CD8-positive, alpha-beta memory T cell (primary cell): ENCODE measurements at regions not wholly inside any gene's neighbourhood (a gene's known extent, or its start where the extent isn't known, plus 50 kb on each side); places are given as distances from the start of the nearest gene placed in this dataset.

ENCODE experiments used
- CTCF ChIA-PET: fragments of 350-600 bp; sonication (Branson Sonifier 250); formaldehyde crosslinking; loops from one replicate; lab custom pipeline; 2021; ENCODE audit warnings: antibody characterized with exemption; lab: Charles Lee
- POLR2A ChIA-PET: fragments of 350-600 bp; sonication (Branson Sonifier 250); formaldehyde crosslinking; loops from one replicate; lab custom pipeline; 2021; ENCODE audit warnings: antibody characterized with exemption; lab: Charles Lee
- DNase-seq, 5 donors: peaks; one replicate each; pipeline versions ENCODE4 v3.0.0 to v3.0.0-alpha.2; 2020 to 2022; ENCODE audit warnings: mixed read lengths in 1 of 5
- H3K27ac ChIP-seq: one replicate; pipeline ENCODE4 v1.7.0; 2013; ENCODE audit warnings: low read depth, mild to moderate bottlenecking, low read length, moderate library complexity
- H3K27me3 ChIP-seq: 2 replicates; pipeline ENCODE4 v1.7.0; 2013; ENCODE audit warnings: low read length, mild to moderate bottlenecking; ENCODE audit not compliant: insufficient read depth, poor library complexity, severe bottlenecking
- H3K36me3 ChIP-seq: 2 replicates; pipeline ENCODE4 v1.7.0; 2013; ENCODE audit warnings: mild to moderate bottlenecking, low read length, moderate library complexity; ENCODE audit not compliant: insufficient read depth
- H3K4me1 ChIP-seq: 2 replicates; pipeline ENCODE4 v1.7.0; 2013; ENCODE audit warnings: mild to moderate bottlenecking, low read length, moderate library complexity; ENCODE audit not compliant: insufficient read depth
- H3K4me3 ChIP-seq: 2 replicates; pipeline ENCODE4 v1.7.0; 2013; ENCODE audit warnings: mild to moderate bottlenecking, low read length
- H3K9me3 ChIP-seq: 2 replicates; pipeline ENCODE4 v1.7.0; 2013; ENCODE audit warnings: mild to moderate bottlenecking, low read length
- H3K27ac Mint-ChIP-seq, 8 donors: one replicate each; pipeline ENCODE4 v1.8.0; 2020 to 2021; ENCODE audit warnings: mixed read lengths in 8 of 8, mild to moderate bottlenecking in 6 of 8, inconsistent platforms in 3 of 8, moderate library complexity in 3 of 8
- H3K27me3 Mint-ChIP-seq, 2 donors: one replicate each; pipeline ENCODE4 v1.8.0; 2020 to 2021; ENCODE audit warnings: mixed read lengths in 2 of 2, mild to moderate bottlenecking in 1 of 2, moderate library complexity in 1 of 2
- H3K36me3 Mint-ChIP-seq, 3 donors: one replicate each; pipeline ENCODE4 v1.8.0; 2020 to 2021; ENCODE audit warnings: mixed read lengths in 3 of 3, inconsistent platforms in 1 of 3, mild to moderate bottlenecking in 1 of 3
- H3K4me1 Mint-ChIP-seq, 3 donors: one replicate each; pipeline ENCODE4 v1.8.0; 2020 to 2021; ENCODE audit warnings: mixed read lengths in 3 of 3, inconsistent platforms in 1 of 3, mild to moderate bottlenecking in 1 of 3
- H3K4me3 Mint-ChIP-seq, 7 donors: one replicate each; pipeline ENCODE4 v1.8.0; 2020 to 2021; ENCODE audit warnings: mixed read lengths in 7 of 7, mild to moderate bottlenecking in 6 of 7, moderate library complexity in 4 of 7, inconsistent platforms in 2 of 7
- H3K9me3 Mint-ChIP-seq, 5 donors: one replicate each; pipeline ENCODE4 v1.8.0; 2020 to 2022; ENCODE audit warnings: mixed read lengths in 5 of 5, mild to moderate bottlenecking in 3 of 5, moderate library complexity in 2 of 5, inconsistent platforms in 1 of 5

GRCh38 chr3:31077021-31077601 is 182.7 kb upstream of the GADL1 start:
- H3K27ac Mint-ChIP-seq: no peak overlapping the region

GRCh38 chr3:31077826-31078225 is 183.4 kb upstream of the GADL1 start:
- no peaks in the 10 kb centered on the region for H3K27me3 Mint-ChIP-seq
- no peak overlapping the region for H3K27ac ChIP-seq
- H3K4me1 Mint-ChIP-seq: peaks cover 0 to 6% (median 0%) of the 10 kb centered on the region in 3 donors
- CTCF ChIA-PET: no interaction called here
- no peaks in the 10 kb centered on the region for H3K36me3 Mint-ChIP-seq
- no peaks in the 10 kb centered on the region for H3K9me3 ChIP-seq
- H3K27ac Mint-ChIP-seq: no peak overlapping the region
- H3K4me1 ChIP-seq: no peaks in the 10 kb centered on the region
- H3K9me3 Mint-ChIP-seq: peaks cover 0 to 2% (median 0%) of the 10 kb centered on the region in 5 donors
- POLR2A ChIA-PET: no interaction called here
- H3K36me3 ChIP-seq: no peaks in the 10 kb centered on the region
- H3K4me3 ChIP-seq: no peak overlapping the region
- no peak overlapping the region for H3K4me3 Mint-ChIP-seq
- DNase-seq: no peak
- no peaks in the 10 kb centered on the region for H3K27me3 ChIP-seq

More at GRCh38 chr3:31077021-31077601, 182.7 kb upstream of the GADL1 start:
- ChIA-PET CTCF (no interaction called here), POLR2A (no interaction called here)
- Histone ChIP-seq H3K36me3 (no peaks in the 10 kb centered on the region), H3K4me3 (no peak overlapping the region), H3K4me1 (no peaks in the 10 kb centered on the region), H3K27ac (no peak overlapping the region), H3K9me3 (no peaks in the 10 kb centered on the region), H3K27me3 (no peaks in the 10 kb centered on the region)
- Mint-ChIP-seq H3K4me1 (peaks cover 0 to 6% (median 0%) of the 10 kb centered on the region in 3 donors), H3K9me3 (peaks cover 0 to 5% (median 4%) of the 10 kb centered on the region in 5 donors), H3K36me3 (peaks cover 0 to 5% (median 0%) of the 10 kb centered on the region in 3 donors), H3K4me3 (no peak overlapping the region), H3K27me3 (no peaks in the 10 kb centered on the region)
- DNase-seq: no peak

GRCh38 chr3:31079689-31080088 is 185.2 kb upstream of the GADL1 start:
- Mint-ChIP-seq H3K9me3 (no peaks in the 10 kb centered on the region), H3K27me3 (no peaks in the 10 kb centered on the region), H3K4me3 (no peak overlapping the region), H3K4me1 (peaks cover 0 to 6% (median 0%) of the 10 kb centered on the region in 3 donors), H3K36me3 (no peaks in the 10 kb centered on the region), H3K27ac (no peak overlapping the region)
- CTCF ChIA-PET: no interaction called here
- POLR2A ChIA-PET: interaction anchor here (0.6 kb wide), 1 partner anchor 920 kb away, joined by 3 read pairs; no protein-coding TSS in a partner anchor
- no peaks in the 10 kb centered on the region for H3K27me3 ChIP-seq
- no peak for DNase-seq
- H3K4me1 ChIP-seq: no peaks in the 10 kb centered on the region
- H3K27ac ChIP-seq: no peak overlapping the region
- no peaks in the 10 kb centered on the region for H3K9me3 ChIP-seq
- no peak overlapping the region for H3K4me3 ChIP-seq
- H3K36me3 ChIP-seq: no peaks in the 10 kb centered on the region

GRCh38 chr3:31081018-31081662 is 186.7 kb upstream of the GADL1 start:
- ChIA-PET CTCF (interaction anchor here (0.6 kb wide), 1 partner anchor 133 kb away, joined by 4 read pairs; no protein-coding TSS in a partner anchor), POLR2A (no interaction called here)
- H3K9me3 ChIP-seq: no peaks in the 10 kb centered on the region
- H3K4me1 ChIP-seq: no peaks in the 10 kb centered on the region
- Mint-ChIP-seq H3K4me3 (no peak overlapping the region), H3K36me3 (no peaks in the 10 kb centered on the region), H3K27me3 (no peaks in the 10 kb centered on the region), H3K27ac (no peak overlapping the region), H3K4me1 (peaks cover 0 to 6% (median 0%) of the 10 kb centered on the region in 3 donors), H3K9me3 (no peaks in the 10 kb centered on the region)
- no peaks in the 10 kb centered on the region for H3K27me3 ChIP-seq
- no peak for DNase-seq
- H3K4me3 ChIP-seq: no peak overlapping the region
- no peaks in the 10 kb centered on the region for H3K36me3 ChIP-seq
- H3K27ac ChIP-seq: no peak overlapping the region

- no peak overlapping the region for H3K27ac Mint-ChIP-seq
Observed at GRCh38 chr3:31086148-31086547, 191.7 kb upstream of the GADL1 start.

GRCh38 chr3:31086698-31087097 is 192.2 kb upstream of the GADL1 start:
- H3K27me3 Mint-ChIP-seq: no peaks in the 10 kb centered on the region
- H3K27ac Mint-ChIP-seq: no peak overlapping the region
- H3K4me1 ChIP-seq: no peaks in the 10 kb centered on the region
- no peak overlapping the region for H3K27ac ChIP-seq
- H3K36me3 ChIP-seq: no peaks in the 10 kb centered on the region
- no peaks in the 10 kb centered on the region for H3K27me3 ChIP-seq
- H3K4me3 Mint-ChIP-seq: no peak overlapping the region
- H3K36me3 Mint-ChIP-seq: no peaks in the 10 kb centered on the region
- ChIA-PET CTCF (interaction anchor here (1.5 kb wide), 1 partner anchor 11 kb away, joined by 3 read pairs; no protein-coding TSS in a partner anchor), POLR2A (no interaction called here)
- H3K9me3 Mint-ChIP-seq: no peaks in the 10 kb centered on the region
- no peaks in the 10 kb centered on the region for H3K4me1 Mint-ChIP-seq
- DNase-seq: no peak
- no peaks in the 10 kb centered on the region for H3K9me3 ChIP-seq
- H3K4me3 ChIP-seq: no peak overlapping the region

More at GRCh38 chr3:31086148-31086547, 191.7 kb upstream of the GADL1 start:
- no peaks in the 10 kb centered on the region for H3K4me1 Mint-ChIP-seq
- ChIA-PET POLR2A (no interaction called here), CTCF (interaction anchor here (1.5 kb wide), 1 partner anchor 10 kb away, joined by 3 read pairs; no protein-coding TSS in a partner anchor)
- H3K9me3 Mint-ChIP-seq: no peaks in the 10 kb centered on the region
- H3K36me3 ChIP-seq: no peaks in the 10 kb centered on the region
- no peaks in the 10 kb centered on the region for H3K4me1 ChIP-seq
- H3K4me3 Mint-ChIP-seq: no peak overlapping the region
- no peaks in the 10 kb centered on the region for H3K27me3 ChIP-seq
- no peak for DNase-seq
- H3K36me3 Mint-ChIP-seq: no peaks in the 10 kb centered on the region
- no peaks in the 10 kb centered on the region for H3K27me3 Mint-ChIP-seq
- no peak overlapping the region for H3K4me3 ChIP-seq
- H3K27ac ChIP-seq: no peak overlapping the region
- no peaks in the 10 kb centered on the region for H3K9me3 ChIP-seq

- H3K27me3 Mint-ChIP-seq: peaks cover 2 to 6% of the 10 kb centered on the region in 2 donors
- no peak overlapping the region for H3K4me3 Mint-ChIP-seq
- ChIA-PET CTCF (no interaction called here), POLR2A (no interaction called here)
- peaks cover 0 to 3% (median 0%) of the 10 kb centered on the region in 3 donors for H3K36me3 Mint-ChIP-seq
- H3K4me1 Mint-ChIP-seq: peaks cover 0 to 3% (median under 1%) of the 10 kb centered on the region in 3 donors
- no peak overlapping the region for H3K27ac Mint-ChIP-seq
- H3K36me3 ChIP-seq: no peaks in the 10 kb centered on the region
- DNase-seq: no peak
- H3K4me1 ChIP-seq: no peaks in the 10 kb centered on the region
- H3K9me3 Mint-ChIP-seq: no peaks in the 10 kb centered on the region
- no peaks in the 10 kb centered on the region for H3K9me3 ChIP-seq
- no peak overlapping the region for H3K4me3 ChIP-seq
- no peak overlapping the region for H3K27ac ChIP-seq
- no peaks in the 10 kb centered on the region for H3K27me3 ChIP-seq
Observed at GRCh38 chr3:31091748-31092147, 197.3 kb upstream of the GADL1 start.

GRCh38 chr3:31092748-31093589 is 198.5 kb upstream of the GADL1 start:
- CTCF ChIA-PET: no interaction called here
- POLR2A ChIA-PET: no interaction called here

More at GRCh38 chr3:31092748-31093589, 198.5 kb upstream of the GADL1 start:
- Histone ChIP-seq H3K27me3 (no peaks in the 10 kb centered on the region), H3K9me3 (no peaks in the 10 kb centered on the region), H3K27ac (no peak overlapping the region), H3K36me3 (no peaks in the 10 kb centered on the region), H3K4me3 (no peak overlapping the region), H3K4me1 (no peaks in the 10 kb centered on the region)
- Mint-ChIP-seq H3K4me1 (peaks cover 0 to 8% (median 6%) of the 10 kb centered on the region in 3 donors), H3K27ac (no peak overlapping the region), H3K36me3 (peaks cover 0 to 3% (median 2%) of the 10 kb centered on the region in 3 donors), H3K4me3 (no peak overlapping the region), H3K9me3 (no peaks in the 10 kb centered on the region), H3K27me3 (peaks cover 2 to 6% of the 10 kb centered on the region in 2 donors)
- DNase-seq: no peak
